HT1080 (cell line): ENCODE measurements at regions not wholly inside any gene's neighbourhood (a gene's known extent, or its start where the extent isn't known, plus 50 kb on each side); places are given as distances from the start of the nearest gene placed in this dataset.

Experiments
- DNase-seq: peaks from one replicate; pipeline ENCODE4 v3.0.0-alpha.2; 2015; ENCODE audit warnings: low read depth

- DNase-seq, result peak; percentile 24
Measured at GRCh38 chr7:17640730-17641377, 299.4 kb downstream of the SNX13 start.

- no peak for DNase-seq
Measured at GRCh38 chr7:17645500-17645899, 294.8 kb downstream of the SNX13 start.

GRCh38 chr7:17646253-17646956 is 293.9 kb downstream of the SNX13 start:
- peak; percentile 22 for DNase-seq

- DNase-seq, result no peak
Measured at GRCh38 chr7:17651341-17651740, 289.0 kb downstream of the SNX13 start.

- peak; percentile 66 for DNase-seq
Measured at GRCh38 chr7:17651863-17652385, 288.4 kb downstream of the SNX13 start.

- no peak for DNase-seq
Measured at GRCh38 chr7:17654940-17655339, 285.4 kb downstream of the SNX13 start.

- no peak for DNase-seq
Measured at GRCh38 chr7:17659126-17659525, 281.2 kb downstream of the SNX13 start.

GRCh38 chr7:17660116-17660515 is 280.2 kb downstream of the SNX13 start:
- no peak for DNase-seq

- no peak for DNase-seq
Measured at GRCh38 chr7:17661982-17662585, 278.2 kb downstream of the SNX13 start.

- DNase-seq, result peak; percentile 60
Measured at GRCh38 chr7:17663061-17663675, 277.1 kb downstream of the SNX13 start.

GRCh38 chr7:17665029-17665428 is 275.3 kb downstream of the SNX13 start:
- DNase-seq, result no peak

- no peak for DNase-seq
Measured at GRCh38 chr7:17668122-17668521, 272.2 kb downstream of the SNX13 start.

GRCh38 chr7:17669204-17669603 is 271.1 kb downstream of the SNX13 start:
- no peak for DNase-seq

- DNase-seq, result no peak
Measured at GRCh38 chr7:17671956-17672355, 268.3 kb downstream of the SNX13 start.

- no peak for DNase-seq
Measured at GRCh38 chr7:17672783-17673182, 267.5 kb downstream of the SNX13 start.

GRCh38 chr7:17674166-17674942 is 265.9 kb downstream of the SNX13 start:
- DNase-seq, result no peak

- no peak for DNase-seq
Measured at GRCh38 chr7:17674943-17675608, 265.2 kb downstream of the SNX13 start.

GRCh38 chr7:17677408-17677807 is 262.9 kb downstream of the SNX13 start:
- no peak for DNase-seq

GRCh38 chr7:17678896-17679295 is 261.4 kb downstream of the SNX13 start:
- DNase-seq, result no peak

GRCh38 chr7:17679458-17679857 is 260.8 kb downstream of the SNX13 start:
- DNase-seq, result no peak

- DNase-seq, result peak; percentile 65
Measured at GRCh38 chr7:17680026-17680425, 260.3 kb downstream of the SNX13 start.
